Brain microvascular endothelial cell (primary cell): ENCODE measurements at regions not wholly inside any gene's neighbourhood (a gene's known extent, or its start where the extent isn't known, plus 50 kb on each side); places are given as distances from the start of the nearest gene placed in this dataset.

ENCODE experiments used
- DNase-seq: peaks from one replicate; pipeline ENCODE4 v3.0.0-alpha.2; 2020
- H3K27ac ChIP-seq: fragments of 250-450 bp; sonication (Bioruptor Pico); 2 replicates; pipeline ENCODE4 v1.5.1; 2020; ENCODE audit warnings: mild to moderate bottlenecking, moderate library complexity
- H3K27me3 ChIP-seq: fragments of 250-450 bp; sonication (Bioruptor Pico); replicated peaks from 2 replicates; pipeline ENCODE4 v1.5.1; 2020; ENCODE audit warnings: mild to moderate bottlenecking
- H3K36me3 ChIP-seq: fragments of 250-450 bp; sonication (Bioruptor Pico); replicated peaks from 2 replicates; pipeline ENCODE4 v1.5.1; 2020; ENCODE audit warnings: mild to moderate bottlenecking
- H3K4me3 ChIP-seq: 2 replicates; pipeline ENCODE4 v1.5.1; 2011; ENCODE audit warnings: low read depth, mild to moderate bottlenecking, control low read depth, low read length, moderate library complexity
- in situ Hi-C: cut with HindIII; loops from 2 replicates; pipeline ENCODE4 v1.10.0; 2017; ENCODE audit warnings: low sequenced_read_pairs, low pct_ligation_motif_present
- TF ChIP-seq, protein P1 (sequence below): IDR thresholded peaks from 2 replicates; pipeline ENCODE4 v1.5.1; 2011; ENCODE audit warnings: low read depth, mild to moderate bottlenecking, moderate library complexity, low read length, control low read depth, inconsistent platforms; ENCODE audit errors: missing control alignments

DNA sequence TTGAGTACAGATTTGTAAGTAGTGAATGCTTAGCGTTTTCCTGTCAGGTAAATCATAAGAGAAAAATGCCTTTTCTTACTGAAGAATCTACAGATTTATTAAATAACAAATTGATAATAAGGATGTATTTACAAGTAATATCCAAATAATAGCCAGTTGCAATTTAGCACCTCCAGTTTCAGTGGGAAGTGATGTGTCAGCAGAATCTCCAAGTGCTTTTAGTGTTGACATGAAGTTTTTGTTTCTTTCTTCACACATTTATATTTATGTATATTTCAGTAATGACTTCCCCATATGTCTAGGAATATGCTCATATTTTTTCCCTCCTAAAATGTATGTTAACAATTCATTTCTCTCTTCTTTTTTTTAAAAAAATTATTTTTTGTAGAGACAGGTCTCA, 229.9 kb upstream of the GRIN3A start:
- no peak for DNase-seq

DNA sequence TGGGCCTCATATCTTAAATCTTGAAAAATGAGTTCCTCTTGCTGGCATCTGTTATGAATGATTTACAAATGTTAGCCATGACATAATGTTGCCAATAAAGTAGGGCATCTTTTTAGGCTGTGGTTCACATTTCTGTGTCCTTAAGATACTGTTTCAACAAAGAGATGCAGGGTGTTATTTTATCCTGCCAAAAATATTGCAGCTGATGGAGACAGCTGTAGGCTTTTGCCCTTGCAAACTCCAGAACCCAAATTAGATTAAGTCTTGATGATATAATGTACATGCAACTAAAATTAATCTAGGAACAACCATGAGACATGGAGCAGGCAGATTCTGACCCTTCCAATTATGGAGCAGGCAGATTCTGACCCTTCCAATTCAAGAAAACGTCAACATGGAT, 228.2 kb upstream of the GRIN3A start:
- TF ChIP-seq, protein P1, sequence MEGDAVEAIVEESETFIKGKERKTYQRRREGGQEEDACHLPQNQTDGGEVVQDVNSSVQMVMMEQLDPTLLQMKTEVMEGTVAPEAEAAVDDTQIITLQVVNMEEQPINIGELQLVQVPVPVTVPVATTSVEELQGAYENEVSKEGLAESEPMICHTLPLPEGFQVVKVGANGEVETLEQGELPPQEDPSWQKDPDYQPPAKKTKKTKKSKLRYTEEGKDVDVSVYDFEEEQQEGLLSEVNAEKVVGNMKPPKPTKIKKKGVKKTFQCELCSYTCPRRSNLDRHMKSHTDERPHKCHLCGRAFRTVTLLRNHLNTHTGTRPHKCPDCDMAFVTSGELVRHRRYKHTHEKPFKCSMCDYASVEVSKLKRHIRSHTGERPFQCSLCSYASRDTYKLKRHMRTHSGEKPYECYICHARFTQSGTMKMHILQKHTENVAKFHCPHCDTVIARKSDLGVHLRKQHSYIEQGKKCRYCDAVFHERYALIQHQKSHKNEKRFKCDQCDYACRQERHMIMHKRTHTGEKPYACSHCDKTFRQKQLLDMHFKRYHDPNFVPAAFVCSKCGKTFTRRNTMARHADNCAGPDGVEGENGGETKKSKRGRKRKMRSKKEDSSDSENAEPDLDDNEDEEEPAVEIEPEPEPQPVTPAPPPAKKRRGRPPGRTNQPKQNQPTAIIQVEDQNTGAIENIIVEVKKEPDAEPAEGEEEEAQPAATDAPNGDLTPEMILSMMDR: no peak
- in situ Hi-C loops: no loop called here
- no peak for DNase-seq
- no peaks in the 10 kb centered on the region for H3K27me3 ChIP-seq
- no peak overlapping the region for H3K4me3 ChIP-seq
- H3K36me3 ChIP-seq: no peaks in the 10 kb centered on the region
- no peak overlapping the region for H3K27ac ChIP-seq

More for the DNA sequence above, 229.9 kb upstream of the GRIN3A start:
- no peak overlapping the region for H3K27ac ChIP-seq
- in situ Hi-C loops: no loop called here
- H3K36me3 ChIP-seq: no peaks in the 10 kb centered on the region
- TF ChIP-seq, protein P1: no peak
- no peak overlapping the region for H3K4me3 ChIP-seq
- no peaks in the 10 kb centered on the region for H3K27me3 ChIP-seq

DNA sequence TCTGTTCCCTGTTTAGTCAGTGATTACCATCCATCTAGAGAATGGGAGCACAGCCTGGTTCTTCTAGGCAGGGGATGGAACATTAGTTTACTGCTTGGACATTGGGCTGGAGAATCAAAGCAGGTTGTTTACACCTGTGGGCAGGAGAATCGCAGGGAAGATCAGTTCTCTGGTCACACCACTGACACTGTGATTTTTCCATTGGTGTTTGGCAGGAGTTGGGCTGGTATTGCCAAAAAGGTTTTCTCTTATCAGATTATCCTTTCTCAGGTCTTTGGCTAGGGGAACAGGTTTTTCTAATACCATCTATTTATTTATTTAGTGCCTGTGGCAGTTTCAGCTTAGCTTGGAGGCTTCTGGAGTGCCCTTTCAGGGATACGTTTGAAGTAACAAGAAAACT, 219.3 kb upstream of the GRIN3A start:
- in situ Hi-C loops: no loop called here

DNA sequence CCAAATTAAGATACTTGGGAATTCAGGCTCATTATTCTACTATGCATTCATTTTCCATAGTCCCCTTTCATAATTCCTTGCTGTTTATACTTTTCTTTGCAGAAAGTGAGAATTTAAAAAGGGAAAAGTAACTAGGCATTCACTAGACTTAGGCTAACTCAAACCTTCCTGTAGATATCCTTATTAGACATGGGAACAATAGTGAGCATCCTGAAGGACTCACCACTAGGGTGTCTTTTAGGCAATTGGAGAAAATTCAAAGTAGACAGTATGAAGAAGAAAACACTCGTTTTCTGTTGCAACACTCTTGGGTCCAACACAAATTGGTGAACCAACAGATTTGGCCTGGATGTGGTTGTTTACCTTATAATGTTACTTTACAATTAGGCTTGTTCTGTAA, 213.2 kb upstream of the GRIN3A start:
- DNase-seq: no peak
- H3K27me3 ChIP-seq: no peaks in the 10 kb centered on the region
- H3K27ac ChIP-seq: no peak overlapping the region
- H3K36me3 ChIP-seq: no peaks in the 10 kb centered on the region
- H3K4me3 ChIP-seq: no peak overlapping the region
- TF ChIP-seq, protein P1: no peak
- in situ Hi-C loops: no loop called here

More for the DNA sequence above, 219.3 kb upstream of the GRIN3A start:
- TF ChIP-seq, protein P1: no peak
- no peak for DNase-seq
- Histone ChIP-seq H3K36me3 (no peaks in the 10 kb centered on the region), H3K27me3 (no peaks in the 10 kb centered on the region), H3K4me3 (no peak overlapping the region), H3K27ac (no peak overlapping the region)

DNA sequence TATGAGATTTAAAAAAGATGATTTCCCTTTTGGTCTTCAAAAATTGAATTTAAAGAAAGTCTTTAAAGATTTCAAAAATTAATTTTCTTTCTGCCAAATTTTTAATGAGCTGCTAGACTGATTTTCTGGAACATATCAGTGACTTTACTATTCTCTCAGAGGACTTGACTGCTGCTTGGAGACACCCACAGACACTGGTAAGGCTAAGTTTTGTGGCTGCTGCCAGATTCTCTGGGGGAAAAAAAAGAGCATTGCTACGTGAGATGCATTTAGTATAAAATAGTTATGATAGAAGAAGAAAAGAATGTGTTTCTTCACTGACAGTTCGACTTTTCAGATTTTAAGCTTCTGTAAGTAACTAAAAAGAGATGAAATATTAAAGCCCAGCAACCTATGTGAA, 193.3 kb upstream of the GRIN3A start:
- H3K27ac ChIP-seq: no peak overlapping the region
- no peak overlapping the region for H3K4me3 ChIP-seq
- DNase-seq: no peak
- H3K36me3 ChIP-seq: no peaks in the 10 kb centered on the region
- no peaks in the 10 kb centered on the region for H3K27me3 ChIP-seq
- in situ Hi-C loops: no loop called here
- TF ChIP-seq, protein P1: no peak

DNA sequence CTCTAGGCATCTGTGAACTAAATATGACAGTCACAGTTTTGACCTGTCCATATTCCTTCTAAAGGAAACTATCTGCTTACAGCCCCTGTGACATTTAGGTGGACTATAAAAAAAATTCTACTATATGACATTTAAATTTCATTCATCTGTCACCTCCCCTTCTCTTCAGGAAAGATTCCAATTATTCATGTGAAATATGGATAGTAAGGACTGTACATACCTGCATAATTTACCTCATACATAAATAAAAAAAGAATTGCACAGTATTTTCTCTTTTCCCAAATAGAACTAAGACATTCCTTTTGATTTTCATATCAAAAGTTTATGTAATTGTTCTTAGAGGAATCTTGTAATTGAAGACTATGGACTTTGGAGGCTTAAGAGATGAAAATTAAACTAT, 192.3 kb upstream of the GRIN3A start:
- H3K4me3 ChIP-seq: no peak overlapping the region
- TF ChIP-seq, protein P1: no peak
- no peak for DNase-seq
- in situ Hi-C loops: no loop called here
- no peaks in the 10 kb centered on the region for H3K27me3 ChIP-seq
- no peak overlapping the region for H3K27ac ChIP-seq
- no peaks in the 10 kb centered on the region for H3K36me3 ChIP-seq
